Erythroblast (primary cell): ENCODE measurements at regions not wholly inside any gene's neighbourhood (a gene's known extent, or its start where the extent isn't known, plus 50 kb on each side); places are given as distances from the start of the nearest gene placed in this dataset.

Experiments used
- GATA1 ChIP-seq: IDR thresholded peaks from 2 replicates; pipeline ENCODE4 v1.6.1; 2011; ENCODE audit warnings: low read depth, mild to moderate bottlenecking, control low read depth, low read length, moderate library complexity
- POLR2A ChIP-seq: IDR thresholded peaks from 2 replicates; pipeline ENCODE4 v1.6.1; 2011; ENCODE audit warnings: mild to moderate bottlenecking, low read length

DNA sequence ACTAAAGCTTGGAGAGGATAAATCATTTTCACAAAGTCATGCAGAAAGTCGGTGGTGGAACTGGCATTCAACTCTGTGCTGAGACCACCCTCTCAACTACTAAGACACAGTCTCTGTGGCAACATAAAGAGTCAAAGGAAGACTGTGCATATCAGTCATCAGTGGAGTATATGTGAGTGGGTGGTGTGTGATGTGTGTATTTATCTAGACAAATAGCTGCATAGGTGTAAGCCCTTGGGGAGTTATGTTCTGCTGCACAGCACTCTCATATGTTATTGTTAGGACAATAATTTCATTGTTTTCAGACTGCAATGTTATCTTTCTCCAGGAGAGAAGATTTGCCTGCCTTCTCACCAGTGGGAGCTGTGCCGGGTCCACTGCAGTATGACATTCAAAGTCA is 186.3 kb upstream of the HNRNPA3 start:
- no peak for TF ChIP-seq POLR2A
- TF ChIP-seq GATA1, result no peak
